Activated T-cell treated with anti-CD3 and anti-CD28 coated beads, Interleukin-2, amount 50 U/mL, for 48 hours (primary cell): ENCODE measurements at regions not wholly inside any gene's neighbourhood (a gene's known extent, or its start where the extent isn't known, plus 50 kb on each side); places are given as distances from the start of the nearest gene placed in this dataset.

Experiments used
- DNase-seq, 2 experiments: peaks; one replicate each; pipeline ENCODE4 v3.0.0-alpha.2; 2020

- DNase-seq: no peak
Measured at GRCh38 chr9:80086386-80086785, 514.6 kb downstream of the TLE4 start.

DNA sequence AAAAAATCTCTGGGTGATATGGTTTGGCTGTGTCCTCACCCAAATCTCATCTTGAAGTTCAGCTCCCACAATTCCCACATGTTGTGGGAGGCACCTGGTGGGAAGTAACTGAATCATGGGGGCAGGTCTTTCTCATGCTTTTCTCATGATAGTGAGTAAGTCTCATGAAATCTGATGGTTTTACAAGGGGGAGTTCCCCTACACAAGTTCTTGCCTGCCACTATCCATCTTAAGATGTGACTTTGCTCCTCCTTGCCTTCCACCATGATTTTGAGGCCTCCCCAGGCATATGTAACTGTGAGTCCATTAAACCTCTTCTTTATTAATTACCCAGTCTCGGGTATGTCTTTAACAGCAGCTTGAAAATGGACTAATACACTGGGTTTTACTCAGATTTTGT is 513.9 kb downstream of the TLE4 start:
- no peak for DNase-seq

- no peak for DNase-seq
Measured at GRCh38 chr9:80082213-80082612, 510.4 kb downstream of the TLE4 start.

GRCh38 chr9:80078826-80079225 is 507.1 kb downstream of the TLE4 start:
- no peak for DNase-seq

DNA sequence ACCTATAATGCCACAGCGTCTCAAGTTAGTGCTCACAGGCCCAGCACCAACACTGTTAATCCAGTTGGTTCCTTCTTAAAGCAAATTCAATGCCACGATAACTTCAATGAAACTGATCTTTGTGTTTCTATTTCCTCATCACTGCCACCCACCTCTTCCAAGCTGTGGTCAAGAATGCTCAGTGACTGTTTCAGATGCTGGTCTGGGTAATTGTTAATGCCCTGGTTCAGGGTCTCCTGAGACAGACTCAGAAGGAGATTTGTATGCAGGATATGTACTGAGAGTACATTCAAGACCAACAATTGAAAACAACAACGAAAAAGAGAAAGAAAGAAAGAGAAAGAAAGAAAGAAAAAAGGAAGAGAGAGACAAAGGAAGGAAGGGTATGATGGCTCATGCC is 505.3 kb downstream of the TLE4 start:
- DNase-seq: no peak

DNA sequence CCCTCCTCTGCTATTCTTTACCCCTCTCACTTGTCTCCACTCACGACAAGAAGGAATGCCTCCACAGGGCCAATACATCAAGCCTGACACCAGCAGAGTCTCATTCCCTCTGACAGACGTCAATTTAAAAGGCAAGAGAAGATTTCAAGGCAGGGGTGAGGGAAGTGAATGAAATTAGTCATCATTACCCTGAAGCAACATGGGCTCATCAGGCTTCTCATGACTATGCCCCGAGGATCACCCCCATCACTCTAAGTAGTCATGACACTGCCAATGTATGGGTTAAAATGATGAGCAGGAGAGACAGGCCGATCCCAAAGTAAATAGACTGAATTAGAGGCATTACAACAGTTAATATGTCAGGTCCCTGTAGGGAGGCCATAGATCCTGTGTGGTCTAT is 504.4 kb downstream of the TLE4 start:
- no peak for DNase-seq

- DNase-seq: no peak
Measured at GRCh38 chr9:80074439-80074838, 502.7 kb downstream of the TLE4 start.

- no peak for DNase-seq
Measured at GRCh38 chr9:80072451-80072850, 500.7 kb downstream of the TLE4 start.

GRCh38 chr9:80070071-80070742 is 498.4 kb downstream of the TLE4 start:
- no peak for DNase-seq

GRCh38 chr9:80066931-80067330 is 495.2 kb downstream of the TLE4 start:
- DNase-seq: no peak

DNA sequence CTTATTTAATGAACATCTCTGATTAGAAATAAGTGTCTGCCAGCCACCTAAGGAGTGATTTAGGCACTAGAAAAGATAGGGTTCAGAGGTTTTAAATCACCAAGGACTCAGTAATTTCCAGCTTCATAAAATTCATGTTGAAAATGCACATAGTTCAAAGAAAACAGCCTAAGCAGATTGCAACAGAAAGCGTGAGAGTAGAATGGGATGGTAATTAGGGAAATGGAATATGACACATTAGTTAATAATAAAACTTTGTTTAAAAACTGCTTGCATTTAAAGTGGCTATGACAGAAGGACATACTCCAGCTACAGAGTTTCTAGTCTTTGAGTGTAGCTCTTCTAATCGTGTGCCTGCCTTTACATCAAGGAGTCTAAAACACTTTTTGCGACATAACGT is 490.8 kb downstream of the TLE4 start:
- no peak for DNase-seq

GRCh38 chr9:80061940-80062339 is 490.2 kb downstream of the TLE4 start:
- no peak for DNase-seq

- no peak for DNase-seq
Measured at GRCh38 chr9:80061096-80061495, 489.3 kb downstream of the TLE4 start.

DNA sequence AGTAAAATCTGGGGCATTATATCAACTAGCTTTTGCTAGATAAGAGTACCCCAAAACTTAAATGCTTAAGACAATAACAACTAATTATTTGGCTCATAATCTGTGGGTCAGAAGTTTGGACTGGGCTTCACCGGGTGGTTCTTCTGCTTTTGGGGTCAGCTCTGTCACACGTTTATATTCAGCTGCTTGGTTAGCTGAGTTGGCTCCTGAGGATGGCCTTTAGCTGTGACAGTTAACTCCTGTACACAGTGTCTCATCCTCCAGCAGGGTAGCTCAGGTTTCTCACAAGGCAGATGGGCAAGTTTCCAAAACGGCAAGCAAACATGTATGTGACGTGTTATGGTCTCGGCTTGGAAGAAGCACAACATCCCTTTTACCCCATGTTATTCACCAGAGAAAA is 488.2 kb downstream of the TLE4 start:
- no peak for DNase-seq

GRCh38 chr9:80059191-80059590 is 487.4 kb downstream of the TLE4 start:
- no peak for DNase-seq

DNA sequence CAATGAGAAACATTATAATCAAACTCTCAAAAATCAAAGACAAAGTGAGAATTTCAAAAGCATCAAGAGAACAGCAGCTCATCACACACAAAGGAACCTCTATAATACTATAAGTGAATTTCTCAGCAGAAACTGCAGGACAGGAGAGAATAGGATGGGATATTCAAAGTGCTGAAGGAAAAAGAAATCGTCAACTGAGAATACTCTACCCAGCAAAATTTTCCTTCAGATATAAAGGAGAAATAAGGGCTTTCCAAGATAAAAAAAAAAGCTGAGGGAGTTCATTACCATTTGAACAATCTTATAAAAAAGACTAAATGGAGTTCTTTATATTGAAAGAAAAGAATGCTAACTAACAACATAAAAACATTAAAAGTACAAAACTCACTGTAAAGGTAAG is 481.1 kb downstream of the TLE4 start:
- DNase-seq: no peak

GRCh38 chr9:80049096-80049782 is 477.5 kb downstream of the TLE4 start:
- no peak for DNase-seq

DNA sequence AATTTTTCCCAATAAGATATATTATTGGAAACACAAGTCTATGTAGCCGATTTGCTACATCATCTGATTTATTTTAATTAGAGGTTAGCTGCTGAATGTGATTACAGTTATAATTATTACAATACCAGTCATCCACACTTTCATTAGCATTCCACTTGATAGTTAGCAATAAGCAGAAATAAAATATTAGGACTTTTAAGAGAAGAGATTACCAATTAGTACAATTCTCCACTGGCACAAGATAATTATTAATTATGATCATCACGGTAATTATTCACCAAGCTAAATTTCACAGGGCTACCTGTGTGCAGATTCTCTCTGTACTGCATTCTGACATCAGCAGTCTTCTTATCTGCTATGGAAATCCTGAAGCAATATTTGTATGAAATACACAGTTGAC is 474.7 kb downstream of the TLE4 start:
- no peak for DNase-seq

- DNase-seq: no peak
Measured at GRCh38 chr9:80041821-80042220, 470.1 kb downstream of the TLE4 start.

DNA sequence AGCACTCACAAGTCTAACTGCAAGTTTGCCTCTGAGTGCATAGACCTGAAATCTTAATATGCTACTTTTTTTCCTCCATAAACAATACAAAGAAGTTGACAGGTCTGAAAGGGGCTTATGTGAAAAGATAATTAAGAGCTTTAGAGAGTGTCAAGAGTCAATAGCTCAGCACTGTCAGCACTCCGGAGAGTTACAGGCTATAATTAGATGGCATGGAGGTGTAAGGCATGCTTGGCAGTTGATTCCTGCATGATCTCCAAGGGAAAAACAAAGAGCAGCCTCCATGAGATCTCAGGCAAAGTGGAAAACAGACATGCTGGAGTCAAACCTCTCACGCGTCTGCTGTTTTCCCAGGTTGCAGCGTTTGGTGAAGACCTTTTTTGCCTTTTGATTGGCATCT is 468.7 kb downstream of the TLE4 start:
- DNase-seq: no peak

GRCh38 chr9:80030801-80031200 is 459.0 kb downstream of the TLE4 start:
- no peak for DNase-seq

GRCh38 chr9:80028501-80028900 is 456.7 kb downstream of the TLE4 start:
- no peak for DNase-seq

- no peak for DNase-seq
Measured at GRCh38 chr9:80025796-80026520, 454.2 kb downstream of the TLE4 start.

DNA sequence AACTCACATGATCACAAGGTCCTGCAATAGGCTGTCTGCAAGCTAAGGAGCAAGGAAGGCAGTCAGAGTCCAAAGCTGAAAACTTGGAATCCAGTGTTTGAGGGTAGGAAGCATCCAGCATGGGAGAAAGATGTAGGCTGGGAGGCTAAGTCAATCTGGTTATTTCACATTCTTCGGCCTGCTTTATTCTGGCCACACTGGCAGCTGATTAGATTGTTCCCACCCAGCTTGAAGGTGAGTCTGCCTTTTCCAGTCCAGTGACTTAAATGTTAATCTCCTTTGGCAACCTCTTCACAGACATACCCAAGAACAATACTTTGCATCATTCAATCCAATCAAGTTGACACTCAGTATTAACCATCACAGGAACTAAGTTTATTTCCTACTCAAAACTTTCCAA is 453.4 kb downstream of the TLE4 start:
- no peak for DNase-seq
